ENCODE measurements at regions not wholly inside any gene's neighbourhood (a gene's known extent, or its start where the extent isn't known, plus 50 kb on each side); places are given as distances from the start of the nearest gene placed in this dataset.

GRCh38 chr5:144101616-144102015, 68.8 kb downstream of the YIPF5 start:
- TF ChIP-seq CTCF (conservative IDR thresholded peaks at IDR 0.05; ENCODE audit: low read depth, low read length): no peak
- no peak for TF ChIP-seq EZH2 (IDR thresholded peaks at IDR 0.05; ENCODE audit: low read length, unreplicated experiment)

All from PC-3 (cell line).